GM12874 (cell line): ENCODE measurements at regions not wholly inside any gene's neighbourhood (a gene's known extent, or its start where the extent isn't known, plus 50 kb on each side); places are given as distances from the start of the nearest gene placed in this dataset.

ENCODE experiments used
- TF ChIP-seq, protein P1 (sequence below): IDR thresholded peaks from 2 replicates; pipeline ENCODE4 v1.5.1; 2011; ENCODE audit warnings: low read depth, mild to moderate bottlenecking, control low read depth, low read length, moderate library complexity; ENCODE audit not compliant: insufficient read depth

DNA sequence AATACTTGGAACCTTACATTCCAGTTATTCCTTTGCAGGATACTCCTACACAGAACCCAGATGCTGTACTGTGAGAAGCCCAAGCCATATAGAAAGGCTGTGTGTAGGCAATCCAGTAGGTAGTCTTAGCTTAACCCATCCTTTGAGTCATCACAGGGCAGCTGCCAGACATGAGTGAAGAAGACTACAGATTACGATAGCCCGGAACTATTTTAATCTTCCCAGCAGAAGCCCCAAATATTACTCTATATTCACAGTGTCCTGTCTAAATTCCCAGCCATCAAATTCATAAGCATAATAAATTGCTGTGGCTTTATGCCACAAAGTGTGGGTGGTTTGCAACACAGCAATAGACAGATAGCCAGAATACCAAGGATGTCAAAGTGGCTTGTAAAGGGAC lies 474.1 kb upstream of the STEAP1 start:
- TF ChIP-seq, protein P1, sequence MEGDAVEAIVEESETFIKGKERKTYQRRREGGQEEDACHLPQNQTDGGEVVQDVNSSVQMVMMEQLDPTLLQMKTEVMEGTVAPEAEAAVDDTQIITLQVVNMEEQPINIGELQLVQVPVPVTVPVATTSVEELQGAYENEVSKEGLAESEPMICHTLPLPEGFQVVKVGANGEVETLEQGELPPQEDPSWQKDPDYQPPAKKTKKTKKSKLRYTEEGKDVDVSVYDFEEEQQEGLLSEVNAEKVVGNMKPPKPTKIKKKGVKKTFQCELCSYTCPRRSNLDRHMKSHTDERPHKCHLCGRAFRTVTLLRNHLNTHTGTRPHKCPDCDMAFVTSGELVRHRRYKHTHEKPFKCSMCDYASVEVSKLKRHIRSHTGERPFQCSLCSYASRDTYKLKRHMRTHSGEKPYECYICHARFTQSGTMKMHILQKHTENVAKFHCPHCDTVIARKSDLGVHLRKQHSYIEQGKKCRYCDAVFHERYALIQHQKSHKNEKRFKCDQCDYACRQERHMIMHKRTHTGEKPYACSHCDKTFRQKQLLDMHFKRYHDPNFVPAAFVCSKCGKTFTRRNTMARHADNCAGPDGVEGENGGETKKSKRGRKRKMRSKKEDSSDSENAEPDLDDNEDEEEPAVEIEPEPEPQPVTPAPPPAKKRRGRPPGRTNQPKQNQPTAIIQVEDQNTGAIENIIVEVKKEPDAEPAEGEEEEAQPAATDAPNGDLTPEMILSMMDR, result no peak

DNA sequence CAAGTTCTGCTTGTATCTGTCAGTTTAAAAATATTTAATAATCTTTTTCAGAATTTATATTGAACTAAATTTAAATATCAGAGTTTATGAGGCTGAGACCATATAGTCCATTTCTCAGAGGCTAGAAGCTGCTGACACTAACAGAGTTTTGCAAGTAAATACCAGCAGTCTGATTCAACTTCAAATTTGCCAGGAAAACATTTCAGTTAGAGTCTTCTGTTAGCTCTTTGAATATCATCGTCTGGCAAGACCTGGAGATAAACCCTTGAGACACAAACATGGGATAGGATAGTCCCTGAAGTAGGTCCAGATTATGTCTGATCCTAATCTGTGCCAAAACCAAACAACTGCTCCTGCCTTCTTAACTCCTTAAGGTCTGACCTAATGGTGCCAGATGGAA lies 472.8 kb upstream of the STEAP1 start:
- TF ChIP-seq, protein P1, result no peak

DNA sequence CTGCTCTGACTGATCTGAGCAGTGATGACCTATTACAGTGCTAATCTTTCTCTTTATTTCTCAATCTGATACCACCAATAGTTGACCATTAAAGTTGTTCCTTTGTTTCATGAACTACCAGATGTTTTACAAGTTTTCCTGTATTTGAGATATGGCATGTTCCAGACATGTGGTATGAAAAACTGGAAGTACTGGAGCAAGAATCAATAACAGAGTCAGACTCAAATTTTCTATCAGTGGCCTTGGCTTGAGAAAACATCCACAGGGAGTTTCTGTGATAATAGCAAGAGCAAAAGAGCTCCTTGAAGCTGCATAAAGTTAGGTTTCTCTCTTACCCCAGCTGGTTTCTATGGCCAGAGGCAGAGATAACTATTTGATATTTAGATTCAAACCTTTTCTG lies 469.0 kb upstream of the STEAP1 start:
- TF ChIP-seq, protein P1, result no peak

DNA sequence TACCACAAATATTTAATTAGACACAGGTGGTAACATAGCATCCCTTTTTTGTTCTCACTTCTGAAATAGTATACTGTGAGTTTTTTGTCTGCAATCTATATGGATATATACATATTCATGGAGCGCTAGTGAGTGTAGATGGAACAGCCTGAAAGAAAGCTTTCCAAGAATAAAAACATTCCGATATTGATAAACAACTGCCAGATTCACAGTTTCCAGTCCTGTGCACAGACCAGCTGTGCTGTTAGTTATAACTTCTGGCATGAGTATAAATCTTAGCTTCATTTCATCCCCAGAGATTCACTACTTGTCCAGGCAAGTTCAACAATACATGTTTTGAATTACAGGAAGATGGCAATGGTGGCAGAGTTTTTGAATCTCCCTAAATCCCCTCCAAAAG lies 467.1 kb upstream of the STEAP1 start:
- TF ChIP-seq, protein P1, result no peak

DNA sequence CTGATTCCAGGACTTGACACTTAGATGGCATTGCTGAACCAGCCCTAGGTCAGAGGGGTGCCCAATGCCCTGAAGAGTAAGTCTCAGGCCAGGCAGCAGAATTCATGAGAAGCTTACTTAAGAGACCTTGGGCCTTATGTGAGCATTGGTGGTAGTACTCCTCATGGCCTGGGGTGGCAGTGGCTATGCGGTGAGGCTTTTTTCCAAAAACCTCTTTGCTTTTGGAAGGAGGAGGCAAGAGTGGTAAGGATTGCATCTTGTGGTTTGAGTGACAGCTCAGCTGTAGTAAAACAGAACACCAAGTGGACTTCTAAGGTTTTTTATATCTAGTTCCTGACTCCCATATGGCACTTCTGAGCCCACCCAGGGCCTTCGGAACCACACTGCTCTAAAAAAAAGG lies 459.0 kb upstream of the STEAP1 start:
- TF ChIP-seq, protein P1, result no peak

DNA sequence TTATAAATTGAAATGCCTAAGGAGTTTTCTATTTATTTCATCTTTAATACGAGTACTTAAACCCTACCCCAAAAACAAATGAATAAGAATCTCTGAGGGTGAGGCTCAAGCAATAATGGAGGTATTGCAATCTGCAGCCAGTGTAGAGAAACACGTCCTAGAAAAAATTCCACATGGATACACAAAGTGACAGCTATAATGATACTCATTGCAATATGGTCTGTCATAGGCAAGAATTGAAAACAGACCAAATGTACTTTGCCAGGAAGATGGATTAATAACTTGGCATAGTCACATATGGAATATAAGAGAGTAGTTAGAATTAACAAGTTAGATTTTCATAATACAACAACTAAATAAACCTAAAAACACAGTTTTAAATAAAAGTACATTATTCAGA lies 440.1 kb upstream of the STEAP1 start:
- TF ChIP-seq, protein P1, result no peak

DNA sequence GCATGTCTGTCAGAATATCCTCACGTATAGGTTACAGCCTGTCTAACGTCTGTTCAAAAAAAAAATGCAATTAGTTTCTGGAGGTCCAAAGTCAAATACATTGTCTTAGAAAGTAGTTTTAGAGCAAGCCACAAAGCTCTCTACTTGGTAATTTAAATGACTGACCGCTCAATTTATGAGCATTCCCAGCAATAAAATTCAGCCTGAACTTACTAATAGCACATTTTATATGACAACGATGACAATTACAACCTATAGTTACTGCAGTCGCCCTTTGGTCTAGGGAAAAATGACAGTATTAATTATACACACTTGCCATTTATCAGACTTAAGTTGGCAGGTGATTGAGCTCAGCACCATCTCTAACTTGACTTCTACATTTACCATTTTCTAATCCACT lies 425.8 kb upstream of the STEAP1 start:
- TF ChIP-seq, protein P1, result no peak
